ENCODE measurements at regions not wholly inside any gene's neighbourhood (a gene's known extent, or its start where the extent isn't known, plus 50 kb on each side); places are given as distances from the start of the nearest gene placed in this dataset.

- no peak overlapping the region for H3K27ac Mint-ChIP-seq
- no peaks in the 10 kb centered on the region for H3K9me3 Mint-ChIP-seq
- peaks cover 26% of the 10 kb centered on the region for H3K4me1 Mint-ChIP-seq
- DNase-seq (ENCODE audit: low spot score in 2 of 2, unreplicated experiment in 2 of 2), result no peak
- TF ChIP-seq CTCF (IDR thresholded peaks at IDR 0.05; ENCODE audit: unreplicated experiment), result no peak
- H3K36me3 Mint-ChIP-seq, result no peaks in the 10 kb centered on the region
- no peak overlapping the region for H3K4me3 Mint-ChIP-seq
- H3K27me3 Mint-ChIP-seq (ENCODE audit: low read depth), result no peaks in the 10 kb centered on the region
Observed at GRCh38 chr10:33876584-33877400, 542.3 kb upstream of the NRP1 start.

- H3K36me3 Mint-ChIP-seq, result no peaks in the 10 kb centered on the region
- TF ChIP-seq CTCF (IDR thresholded peaks at IDR 0.05; ENCODE audit: unreplicated experiment), result no peak
- no peaks in the 10 kb centered on the region for H3K9me3 Mint-ChIP-seq
- H3K27ac Mint-ChIP-seq, result no peak overlapping the region
- H3K4me3 Mint-ChIP-seq, result no peak overlapping the region
- DNase-seq (ENCODE audit: low spot score in 2 of 2, unreplicated experiment in 2 of 2), result no peak
- H3K27me3 Mint-ChIP-seq (ENCODE audit: low read depth), result no peaks in the 10 kb centered on the region
- H3K4me1 Mint-ChIP-seq, result peaks cover 33% of the 10 kb centered on the region
Observed at GRCh38 chr10:33875924-33876583, 541.6 kb upstream of the NRP1 start.

- no peak for DNase-seq (ENCODE audit: low spot score in 2 of 2, unreplicated experiment in 2 of 2)
- H3K4me3 Mint-ChIP-seq, result no peak overlapping the region
- H3K27ac Mint-ChIP-seq, result no peak overlapping the region
- no peaks in the 10 kb centered on the region for H3K27me3 Mint-ChIP-seq (ENCODE audit: low read depth)
- no peaks in the 10 kb centered on the region for H3K36me3 Mint-ChIP-seq
- TF ChIP-seq CTCF (IDR thresholded peaks at IDR 0.05; ENCODE audit: unreplicated experiment), result no peak
- no peaks in the 10 kb centered on the region for H3K9me3 Mint-ChIP-seq
- peaks cover 20% of the 10 kb centered on the region for H3K4me1 Mint-ChIP-seq
Observed at GRCh38 chr10:33871061-33871956, 536.8 kb upstream of the NRP1 start.

- Mint-ChIP-seq H3K27me3 (ENCODE audit: low read depth) (no peaks in the 10 kb centered on the region), H3K27ac (no peak overlapping the region)
Observed at GRCh38 chr10:33869481-33869880, 535.0 kb upstream of the NRP1 start.

More at GRCh38 chr10:33869481-33869880, 535.0 kb upstream of the NRP1 start:
- H3K36me3 Mint-ChIP-seq, result no peaks in the 10 kb centered on the region
- TF ChIP-seq CTCF (IDR thresholded peaks at IDR 0.05; ENCODE audit: unreplicated experiment), result no peak
- DNase-seq (ENCODE audit: low spot score in 2 of 2, unreplicated experiment in 2 of 2), result no peak
- peaks cover 24% of the 10 kb centered on the region for H3K4me1 Mint-ChIP-seq
- no peaks in the 10 kb centered on the region for H3K9me3 Mint-ChIP-seq
- no peak overlapping the region for H3K4me3 Mint-ChIP-seq

Measured in mesothelial cell of epicardium (in vitro differentiated cells).